ENCODE measurements at regions not wholly inside any gene's neighbourhood (a gene's known extent, or its start where the extent isn't known, plus 50 kb on each side); places are given as distances from the start of the nearest gene placed in this dataset.
A peak's percentile ranks its signal among the peaks of the same experiment; 100 is the strongest.

GRCh38 chr5:32501071-32502002 is 56.8 kb upstream of the ZFR start:
- H3K9ac ChIP-seq (ENCODE audit: low read length), result no peak overlapping the region
- peaks cover 65% of the 10 kb centered on the region for H3K27me3 ChIP-seq (ENCODE audit: control insufficient read depth, insufficient read depth, low read length)
- no peaks in the 10 kb centered on the region for H3K36me3 ChIP-seq (ENCODE audit: control insufficient read depth, low read depth, low read length)
- peak overlapping the region; percentile 39 for H3K4me3 ChIP-seq (ENCODE audit: low read length)
- no peak overlapping the region for H3K27ac ChIP-seq (ENCODE audit: low read length)
- H3K9me3 ChIP-seq (ENCODE audit: control insufficient read depth, low read depth, low read length), result no peaks in the 10 kb centered on the region
- H3K4me1 ChIP-seq (ENCODE audit: control insufficient read depth, low read depth, low read length), result peaks cover 39% of the 10 kb centered on the region

- peak overlapping the region; percentile 5 for H3K4me3 ChIP-seq (ENCODE audit: low read length)
- no peaks in the 10 kb centered on the region for H3K9me3 ChIP-seq (ENCODE audit: control insufficient read depth, low read depth, low read length)
- no peaks in the 10 kb centered on the region for H3K36me3 ChIP-seq (ENCODE audit: control insufficient read depth, low read depth, low read length)
- peaks cover 29% of the 10 kb centered on the region for H3K4me1 ChIP-seq (ENCODE audit: control insufficient read depth, low read depth, low read length)
- peaks cover 54% of the 10 kb centered on the region for H3K27me3 ChIP-seq (ENCODE audit: control insufficient read depth, insufficient read depth, low read length)
- no peak overlapping the region for H3K9ac ChIP-seq (ENCODE audit: low read length)
- no peak overlapping the region for H3K27ac ChIP-seq (ENCODE audit: low read length)
These were observed 55.6 kb upstream of the ZFR start for GRCh38 chr5:32500181-32500580.

GRCh38 chr5:32499261-32499660 is 54.7 kb upstream of the ZFR start:
- Histone ChIP-seq H3K9ac (ENCODE audit: low read length) (no peak overlapping the region), H3K4me1 (ENCODE audit: control insufficient read depth, low read depth, low read length) (peaks cover 20% of the 10 kb centered on the region), H3K36me3 (ENCODE audit: control insufficient read depth, low read depth, low read length) (no peaks in the 10 kb centered on the region), H3K27ac (ENCODE audit: low read length) (no peak overlapping the region), H3K9me3 (ENCODE audit: control insufficient read depth, low read depth, low read length) (no peaks in the 10 kb centered on the region), H3K4me3 (ENCODE audit: low read length) (no peak overlapping the region), H3K27me3 (ENCODE audit: control insufficient read depth, insufficient read depth, low read length) (peaks cover 45% of the 10 kb centered on the region)

- Histone ChIP-seq H3K4me1 (ENCODE audit: control insufficient read depth, low read depth, low read length) (peaks cover 19% of the 10 kb centered on the region), H3K36me3 (ENCODE audit: control insufficient read depth, low read depth, low read length) (no peaks in the 10 kb centered on the region), H3K27ac (ENCODE audit: low read length) (no peak overlapping the region), H3K4me3 (ENCODE audit: low read length) (no peak overlapping the region), H3K9me3 (ENCODE audit: control insufficient read depth, low read depth, low read length) (no peaks in the 10 kb centered on the region), H3K27me3 (ENCODE audit: control insufficient read depth, insufficient read depth, low read length) (peaks cover 42% of the 10 kb centered on the region), H3K9ac (ENCODE audit: low read length) (no peak overlapping the region)
These were observed 53.9 kb upstream of the ZFR start for GRCh38 chr5:32498484-32498883.

GRCh38 chr5:32496104-32496503 is 51.6 kb upstream of the ZFR start:
- H3K36me3 ChIP-seq (ENCODE audit: control insufficient read depth, low read depth, low read length), result no peaks in the 10 kb centered on the region
- no peak overlapping the region for H3K4me3 ChIP-seq (ENCODE audit: low read length)
- peaks cover 19% of the 10 kb centered on the region for H3K27me3 ChIP-seq (ENCODE audit: control insufficient read depth, insufficient read depth, low read length)
- H3K9ac ChIP-seq (ENCODE audit: low read length), result no peak overlapping the region
- peaks cover 12% of the 10 kb centered on the region for H3K4me1 ChIP-seq (ENCODE audit: control insufficient read depth, low read depth, low read length)
- H3K27ac ChIP-seq (ENCODE audit: low read length), result no peak overlapping the region
- H3K9me3 ChIP-seq (ENCODE audit: control insufficient read depth, low read depth, low read length), result no peaks in the 10 kb centered on the region

GRCh38 chr5:32494827-32495226 is 50.3 kb upstream of the ZFR start:
- Histone ChIP-seq H3K9me3 (ENCODE audit: control insufficient read depth, low read depth, low read length) (no peaks in the 10 kb centered on the region), H3K27me3 (ENCODE audit: control insufficient read depth, insufficient read depth, low read length) (peaks cover 12% of the 10 kb centered on the region), H3K36me3 (ENCODE audit: control insufficient read depth, low read depth, low read length) (no peaks in the 10 kb centered on the region), H3K9ac (ENCODE audit: low read length) (no peak overlapping the region), H3K4me3 (ENCODE audit: low read length) (no peak overlapping the region), H3K27ac (ENCODE audit: low read length) (no peak overlapping the region), H3K4me1 (ENCODE audit: control insufficient read depth, low read depth, low read length) (peaks cover 2% of the 10 kb centered on the region)

Data from iPS-18a (cell line).